ENCODE measurements at regions not wholly inside any gene's neighbourhood (a gene's known extent, or its start where the extent isn't known, plus 50 kb on each side); places are given as distances from the start of the nearest gene placed in this dataset.

DNA sequence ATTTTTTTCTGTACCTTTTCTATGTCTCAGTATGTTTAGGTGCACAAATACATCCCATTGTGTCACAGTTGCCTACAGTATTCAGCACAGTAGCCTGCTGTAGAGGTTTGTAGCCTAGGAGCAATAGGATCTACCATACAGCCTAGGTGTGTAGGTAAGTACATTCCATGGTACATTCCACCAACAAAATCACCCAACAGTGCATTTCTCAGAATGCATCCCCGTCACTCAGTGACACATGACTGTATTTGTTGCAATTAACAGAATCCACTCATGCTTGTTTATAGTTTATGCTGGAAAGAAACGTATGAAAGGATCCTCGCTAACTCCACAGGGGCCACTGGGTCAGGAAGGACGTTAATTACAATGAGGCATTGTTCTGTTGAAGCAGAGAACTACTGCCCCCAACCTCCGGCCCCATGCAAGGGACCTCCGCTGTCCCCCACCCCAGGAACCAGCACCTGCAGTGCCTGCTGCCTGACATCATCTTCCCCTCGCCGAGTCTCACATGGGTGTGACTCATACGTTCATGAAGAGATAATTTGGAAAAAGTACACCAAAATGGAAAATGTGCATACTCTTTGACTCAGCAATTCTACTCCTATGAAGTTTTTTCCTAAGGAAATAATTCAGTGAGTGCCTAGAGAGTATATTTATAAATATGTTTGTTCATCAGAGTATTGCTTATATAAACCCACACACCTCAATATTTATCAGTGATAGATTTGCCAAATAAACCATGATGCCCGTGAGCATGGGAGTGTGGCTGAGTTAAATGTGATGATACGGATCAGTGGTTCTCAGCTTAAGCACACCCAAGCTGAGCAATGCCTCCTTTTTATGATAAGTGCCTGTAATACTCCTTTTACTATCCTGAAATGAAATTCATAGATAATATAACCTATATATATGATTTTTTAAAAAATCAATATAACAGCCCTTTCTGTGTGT, 156.4 kb upstream of the ECI2 start:
- TF ChIP-seq, protein P1, sequence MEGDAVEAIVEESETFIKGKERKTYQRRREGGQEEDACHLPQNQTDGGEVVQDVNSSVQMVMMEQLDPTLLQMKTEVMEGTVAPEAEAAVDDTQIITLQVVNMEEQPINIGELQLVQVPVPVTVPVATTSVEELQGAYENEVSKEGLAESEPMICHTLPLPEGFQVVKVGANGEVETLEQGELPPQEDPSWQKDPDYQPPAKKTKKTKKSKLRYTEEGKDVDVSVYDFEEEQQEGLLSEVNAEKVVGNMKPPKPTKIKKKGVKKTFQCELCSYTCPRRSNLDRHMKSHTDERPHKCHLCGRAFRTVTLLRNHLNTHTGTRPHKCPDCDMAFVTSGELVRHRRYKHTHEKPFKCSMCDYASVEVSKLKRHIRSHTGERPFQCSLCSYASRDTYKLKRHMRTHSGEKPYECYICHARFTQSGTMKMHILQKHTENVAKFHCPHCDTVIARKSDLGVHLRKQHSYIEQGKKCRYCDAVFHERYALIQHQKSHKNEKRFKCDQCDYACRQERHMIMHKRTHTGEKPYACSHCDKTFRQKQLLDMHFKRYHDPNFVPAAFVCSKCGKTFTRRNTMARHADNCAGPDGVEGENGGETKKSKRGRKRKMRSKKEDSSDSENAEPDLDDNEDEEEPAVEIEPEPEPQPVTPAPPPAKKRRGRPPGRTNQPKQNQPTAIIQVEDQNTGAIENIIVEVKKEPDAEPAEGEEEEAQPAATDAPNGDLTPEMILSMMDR (IDR thresholded peaks at IDR 0.05; ENCODE audit: control extremely low read depth, extremely low read depth, low read depth, missing control alignments) = no peak
- no peak for DNase-seq (ENCODE audit: extremely low spot score)
- CTCF ChIA-PET = interaction anchor here (1.6 kb wide), 1 partner anchor 14 kb away, joined by 3 read pairs; no protein-coding TSS in a partner anchor
- POLR2A ChIA-PET = no interaction called here

DNA sequence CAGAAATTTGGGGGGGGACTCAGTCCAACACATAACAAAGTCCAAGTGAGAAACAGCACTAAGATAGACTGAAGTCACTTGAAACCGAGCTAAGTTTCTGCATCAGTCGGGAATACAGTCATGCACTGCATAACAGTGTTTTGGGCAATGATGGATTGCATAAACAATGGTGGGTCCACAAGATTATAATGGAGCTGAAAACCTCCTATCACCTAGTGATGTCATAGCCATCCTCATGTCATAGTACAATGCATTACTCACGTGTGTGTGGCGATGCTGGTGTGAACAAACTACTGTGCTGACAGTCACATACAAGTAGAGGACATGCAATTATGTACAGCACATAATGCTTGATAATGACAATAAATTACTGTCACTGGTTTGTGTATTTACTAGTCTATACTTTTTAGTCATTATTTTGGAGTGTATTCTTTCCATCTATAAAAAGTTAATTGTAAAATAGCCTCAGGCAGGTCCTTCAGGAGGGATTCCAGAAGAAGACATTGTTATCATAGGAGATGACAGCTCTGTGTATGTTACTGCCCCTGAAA, 154.5 kb upstream of the ECI2 start:
- TF ChIP-seq, protein P1 (IDR thresholded peaks at IDR 0.05; ENCODE audit: control extremely low read depth, extremely low read depth, low read depth, missing control alignments) = no peak
- no peak for DNase-seq (ENCODE audit: extremely low spot score)
- ChIA-PET CTCF (interaction anchor here (1.6 kb wide), 1 partner anchor 16 kb away, joined by 3 read pairs; no protein-coding TSS in a partner anchor), POLR2A (no interaction called here)

DNA sequence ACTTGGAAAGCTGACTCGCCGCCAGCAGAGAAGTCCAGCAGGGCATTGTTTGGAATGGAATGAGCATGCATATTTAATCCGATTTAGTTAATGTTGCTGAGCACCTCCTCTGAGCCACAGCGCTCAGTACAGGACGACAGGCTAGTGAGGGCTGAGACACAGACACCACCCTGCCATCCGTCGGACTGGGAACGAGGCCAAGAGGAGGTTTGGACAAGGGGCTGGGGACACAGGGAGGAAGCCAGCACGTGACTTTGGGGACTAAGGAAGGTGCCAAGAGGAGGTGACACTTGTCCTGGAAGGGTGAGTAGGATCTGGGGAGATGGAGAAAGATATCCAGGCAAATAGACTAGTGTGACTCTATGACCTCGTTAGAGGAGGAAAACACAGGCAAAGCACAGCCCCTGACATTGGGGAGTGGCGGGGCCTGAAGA, 152.5 kb upstream of the ECI2 start:
- CTCF ChIA-PET = no interaction called here
- TF ChIP-seq, protein P1 (IDR thresholded peaks at IDR 0.05; ENCODE audit: control extremely low read depth, extremely low read depth, low read depth, missing control alignments) = no peak
- POLR2A ChIA-PET = no interaction called here
- DNase-seq (ENCODE audit: extremely low spot score) = no peak

DNA sequence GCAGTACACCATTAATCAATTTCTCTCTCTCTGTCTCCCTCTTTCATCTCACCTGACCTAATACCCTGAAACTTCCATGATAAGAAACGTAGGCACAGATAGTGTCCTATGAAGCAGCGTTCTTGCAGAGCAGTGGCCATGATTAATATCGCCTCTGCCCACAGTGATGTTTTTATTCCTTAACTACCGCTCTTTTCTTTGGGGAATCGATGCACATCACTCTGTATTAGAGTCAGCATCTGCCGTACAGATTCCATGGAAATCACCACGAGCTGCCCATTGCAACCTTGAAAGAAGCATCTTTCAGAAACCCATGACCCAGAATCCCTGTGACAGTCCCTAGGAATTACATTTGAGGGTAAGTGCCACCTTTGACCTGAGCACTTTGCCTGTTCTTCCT, 152.0 kb upstream of the ECI2 start:
- CTCF ChIA-PET = no interaction called here
- POLR2A ChIA-PET = no interaction called here
- TF ChIP-seq, protein P1 (IDR thresholded peaks at IDR 0.05; ENCODE audit: control extremely low read depth, extremely low read depth, low read depth, missing control alignments) = no peak
- DNase-seq (ENCODE audit: extremely low spot score) = no peak

DNA sequence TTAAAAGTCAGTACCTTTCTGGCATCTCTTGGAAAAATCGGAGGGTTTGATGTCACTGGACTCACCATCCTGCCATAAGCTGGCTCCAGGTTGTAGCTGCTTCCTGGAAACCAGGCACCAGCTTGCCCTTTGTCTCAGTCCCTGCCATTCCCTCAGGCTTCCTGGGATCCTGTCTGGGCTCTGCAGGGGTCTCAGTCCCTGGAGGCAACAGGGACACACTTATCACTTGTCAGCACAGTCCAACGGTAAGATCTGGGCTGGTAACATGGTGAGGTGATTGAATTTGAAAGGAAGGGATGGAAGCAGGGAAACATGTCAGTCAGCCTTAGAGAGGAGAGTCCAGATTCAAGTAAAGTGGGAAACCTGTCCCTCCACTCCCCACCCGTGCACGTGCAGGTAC, 147.6 kb upstream of the ECI2 start:
- TF ChIP-seq, protein P1 (IDR thresholded peaks at IDR 0.05; ENCODE audit: control extremely low read depth, extremely low read depth, low read depth, missing control alignments) = no peak
- ChIA-PET POLR2A (no interaction called here), CTCF (no interaction called here)
- no peak for DNase-seq (ENCODE audit: extremely low spot score)

DNA sequence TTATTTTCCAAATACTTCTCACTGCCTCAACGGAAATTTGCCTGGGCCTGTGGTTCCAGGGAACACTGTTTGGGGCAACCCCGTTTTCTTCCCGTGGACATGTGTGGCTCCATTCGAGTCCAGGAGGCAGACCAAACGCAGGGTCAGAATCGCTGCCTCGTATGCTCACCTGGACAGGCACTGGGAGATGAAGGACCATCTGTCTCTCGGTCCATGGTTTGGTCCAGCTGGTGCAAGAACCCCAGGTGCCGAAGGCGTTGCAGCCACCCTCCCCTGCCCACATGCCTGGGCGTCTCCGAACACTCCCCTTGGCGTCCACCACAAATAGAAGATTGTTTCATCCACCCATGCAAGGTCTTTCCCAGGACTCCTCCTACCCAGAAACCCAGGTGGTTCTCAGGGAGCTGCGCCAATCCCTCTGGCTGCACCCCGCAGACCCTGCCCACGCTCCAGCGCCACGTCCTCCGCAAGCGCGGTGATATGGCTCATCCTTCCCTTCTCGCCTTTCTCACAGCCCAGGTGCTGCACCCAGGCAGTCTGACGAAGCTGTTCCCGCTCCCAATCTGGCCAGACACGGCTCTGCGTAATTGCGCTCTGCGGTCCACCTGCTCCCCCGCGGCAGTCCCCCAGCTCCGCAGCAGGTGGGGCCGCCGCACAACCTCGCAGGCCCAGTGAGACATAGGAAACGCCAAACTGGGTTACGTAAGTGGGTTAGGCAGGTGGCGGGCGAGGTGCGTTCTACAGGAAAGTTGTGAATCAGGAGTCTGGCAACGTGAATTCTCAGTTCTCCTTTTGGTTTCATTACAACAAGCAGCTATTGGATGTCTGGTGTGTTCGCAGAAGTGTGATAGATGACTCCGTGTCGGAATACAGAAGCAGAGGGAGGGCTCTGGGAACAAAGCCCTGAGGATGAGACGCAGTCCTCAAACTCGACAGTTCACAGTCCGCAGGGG, 146.2 kb upstream of the ECI2 start:
- ChIA-PET CTCF (no interaction called here), POLR2A (interaction anchor here (0.6 kb wide), 1 partner anchor 495 kb away, joined by 4 read pairs; no protein-coding TSS in a partner anchor)
- TF ChIP-seq, protein P1 (IDR thresholded peaks at IDR 0.05; ENCODE audit: control extremely low read depth, extremely low read depth, low read depth, missing control alignments) = peak; percentile 44
- peak; percentile 73 for DNase-seq (ENCODE audit: extremely low spot score)

All from GM10248 (cell line).